WTC11 (cell line): ENCODE measurements at regions not wholly inside any gene's neighbourhood (a gene's known extent, or its start where the extent isn't known, plus 50 kb on each side); places are given as distances from the start of the nearest gene placed in this dataset.

Source experiments
- ATAC-seq: fragments of 200-7000 bp; cut with Tn5 transposase; 2 replicates; pipeline ENCODE4 v1.10.0; 2021; ENCODE audit warnings: mild to moderate bottlenecking, moderate library complexity
- CTCF ChIA-PET: fragments of 300-600 bp; sonication (Branson Sonifier 250); formaldehyde crosslinking; loops from one replicate; lab custom pipeline; 2021; ENCODE audit warnings: antibody characterized with exemption; lab: Charles Lee
- POLR2A ChIA-PET: fragments of 350-600 bp; sonication (Branson Sonifier 250); formaldehyde crosslinking; loops from one replicate; lab custom pipeline; 2021; ENCODE audit warnings: antibody characterized with exemption; lab: Charles Lee
- DNase-seq: peaks from one replicate; pipeline ENCODE4 v3.0.0; 2021; ENCODE audit warnings: low spot score
- H3K27ac Mint-ChIP-seq: 2 replicates; pipeline ENCODE4 v1.8.0; 2021; ENCODE audit warnings: mixed read lengths
- H3K27me3 Mint-ChIP-seq: 2 replicates; pipeline ENCODE4 v1.8.0; 2021; ENCODE audit warnings: low read depth, mild to moderate bottlenecking, moderate library complexity, mixed read lengths
- H3K36me3 Mint-ChIP-seq: 2 replicates; pipeline ENCODE4 v1.8.0; 2021; ENCODE audit warnings: mixed read lengths
- H3K4me1 Mint-ChIP-seq: 2 replicates; pipeline ENCODE4 v1.8.0; 2022; ENCODE audit warnings: mixed read lengths
- H3K4me3 Mint-ChIP-seq: 2 replicates; pipeline ENCODE4 v1.8.0; 2021; ENCODE audit warnings: mild to moderate bottlenecking, moderate library complexity, mixed read lengths
- H3K9me3 Mint-ChIP-seq: 2 replicates; pipeline ENCODE4 v1.8.0; 2021; ENCODE audit warnings: mixed read lengths
- FOXJ3 ChIP-seq: sonication (generic); formaldehyde crosslinking; IDR thresholded peaks from 2 replicates; pipeline ENCODE4 v1.9.0; 2021; ENCODE audit warnings: missing genetic modification reagents, mild to moderate bottlenecking, borderline replicate concordance
- FOXP1 ChIP-seq: sonication (generic); formaldehyde crosslinking; IDR thresholded peaks from 2 replicates; pipeline ENCODE4 v1.8.0; 2022; ENCODE audit warnings: missing genetic modification reagents, mild to moderate bottlenecking, moderate library complexity, borderline replicate concordance
- GRHL2 ChIP-seq: fragments of 250-450 bp; sonication (Bioruptor Pico); IDR thresholded peaks from 2 replicates; pipeline ENCODE4 v1.8.0; 2022; ENCODE audit warnings: mild to moderate bottlenecking, moderate library complexity; ENCODE audit not compliant: insufficient replicate concordance, severe bottlenecking
- HMGA2 ChIP-seq: fragments of 250-450 bp; sonication (Bioruptor Pico); IDR thresholded peaks from 2 replicates; pipeline ENCODE4 v1.4.0; 2021; ENCODE audit warnings: mild to moderate bottlenecking, moderate library complexity
- NFE2L1 ChIP-seq: sonication (generic); formaldehyde crosslinking; IDR thresholded peaks from 2 replicates; pipeline ENCODE4 v1.8.1; 2023; ENCODE audit warnings: missing genetic modification reagents
- PRRX2 ChIP-seq: fragments of 250-450 bp; sonication (Bioruptor Pico); IDR thresholded peaks from 2 replicates; pipeline ENCODE4 v1.8.0; 2021; ENCODE audit warnings: mild to moderate bottlenecking
- RORB ChIP-seq: fragments of 250-450 bp; sonication (Bioruptor Pico); IDR thresholded peaks from 2 replicates; pipeline ENCODE4 v1.9.0; 2021; ENCODE audit warnings: mild to moderate bottlenecking
- SMAD4 ChIP-seq: sonication (generic); formaldehyde crosslinking; IDR thresholded peaks from 2 replicates; pipeline ENCODE4 v1.8.0; 2022; ENCODE audit warnings: mild to moderate bottlenecking, missing genetic modification reagents
- SOX15 ChIP-seq: fragments of 250-450 bp; sonication (Bioruptor Pico); IDR thresholded peaks from 2 replicates; pipeline ENCODE4 v1.9.0; 2021; ENCODE audit warnings: mild to moderate bottlenecking
- ZBTB21 ChIP-seq: sonication (generic); formaldehyde crosslinking; IDR thresholded peaks from 2 replicates; pipeline ENCODE4 v1.8.1; 2023; ENCODE audit warnings: mild to moderate bottlenecking, missing genetic modification reagents, borderline replicate concordance
- ZNF671 ChIP-seq: fragments of 250-450 bp; sonication (Bioruptor Pico); IDR thresholded peaks from 2 replicates; pipeline ENCODE4 v1.8.0; 2021; ENCODE audit warnings: mild to moderate bottlenecking
- TF ChIP-seq, protein P1 (sequence below): sonication (generic); formaldehyde crosslinking; conservative IDR thresholded peaks from 2 replicates; pipeline ENCODE4 v1.8.1; 2022; ENCODE audit warnings: mild to moderate bottlenecking, missing genetic modification reagents
- TF ChIP-seq, protein P2 (sequence below): sonication (generic); formaldehyde crosslinking; IDR thresholded peaks from 2 replicates; pipeline ENCODE4 v1.8.1; 2023; ENCODE audit warnings: mild to moderate bottlenecking, missing genetic modification reagents, borderline replicate concordance
- TF ChIP-seq, protein P3 (sequence below): sonication (generic); formaldehyde crosslinking; IDR thresholded peaks from 2 replicates; pipeline ENCODE4 v1.8.1; 2023; ENCODE audit warnings: mild to moderate bottlenecking, missing genetic modification reagents
- TF ChIP-seq, protein P4 (sequence below): sonication (generic); formaldehyde crosslinking; conservative IDR thresholded peaks from 2 replicates; pipeline ENCODE4 v1.8.1; 2023; ENCODE audit warnings: mild to moderate bottlenecking, low read depth, missing genetic modification reagents, moderate library complexity
- TF ChIP-seq, protein P5 (sequence below): sonication (generic); formaldehyde crosslinking; IDR thresholded peaks from 2 replicates; pipeline ENCODE4 v1.8.0; 2023; ENCODE audit warnings: missing genetic modification reagents
- TF ChIP-seq, protein P6 (sequence below): sonication (generic); formaldehyde crosslinking; IDR thresholded peaks from 2 replicates; pipeline ENCODE4 v1.8.0; 2022; ENCODE audit warnings: mild to moderate bottlenecking, missing genetic modification reagents
- TF ChIP-seq, protein P7 (sequence below): sonication (generic); formaldehyde crosslinking; IDR thresholded peaks from 2 replicates; pipeline ENCODE4 v1.8.1; 2022; ENCODE audit warnings: mild to moderate bottlenecking, moderate library complexity, missing genetic modification reagents
- TF ChIP-seq, protein P8 (sequence below): fragments of 250-450 bp; sonication (Bioruptor Pico); IDR thresholded peaks from 2 replicates; pipeline ENCODE4 v1.9.0; 2021; ENCODE audit warnings: mild to moderate bottlenecking
- TF ChIP-seq, protein P9 (sequence below): sonication (generic); formaldehyde crosslinking; IDR thresholded peaks from 2 replicates; pipeline ENCODE4 v1.8.1; 2022; ENCODE audit warnings: mild to moderate bottlenecking, missing genetic modification reagents, moderate library complexity, borderline replicate concordance

DNA sequence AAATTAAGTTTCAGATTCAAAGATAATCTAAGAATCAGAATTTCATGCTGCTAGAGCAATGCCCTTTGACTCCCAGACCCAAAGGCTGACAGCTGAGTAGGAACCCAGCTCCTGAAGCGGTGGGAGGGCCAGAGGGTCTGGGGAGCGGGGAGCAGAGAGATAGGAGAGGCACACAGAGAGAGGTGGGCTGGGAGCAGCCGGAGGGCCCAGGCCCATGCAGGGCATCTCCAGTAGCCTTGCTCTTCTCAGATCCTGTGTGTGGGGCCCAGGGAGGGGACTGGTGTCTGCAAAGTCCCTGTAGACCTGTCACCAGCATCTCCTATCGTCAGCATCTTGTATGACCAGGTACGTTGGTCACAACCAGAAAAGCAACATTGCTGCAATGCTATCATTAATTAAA, 75.3 kb upstream of the OLFM1 start:
- TF ChIP-seq, protein P1, sequence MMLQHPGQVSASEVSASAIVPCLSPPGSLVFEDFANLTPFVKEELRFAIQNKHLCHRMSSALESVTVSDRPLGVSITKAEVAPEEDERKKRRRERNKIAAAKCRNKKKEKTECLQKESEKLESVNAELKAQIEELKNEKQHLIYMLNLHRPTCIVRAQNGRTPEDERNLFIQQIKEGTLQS (CRISPR knock-in tag): no peak
- TF ChIP-seq, protein P2, sequence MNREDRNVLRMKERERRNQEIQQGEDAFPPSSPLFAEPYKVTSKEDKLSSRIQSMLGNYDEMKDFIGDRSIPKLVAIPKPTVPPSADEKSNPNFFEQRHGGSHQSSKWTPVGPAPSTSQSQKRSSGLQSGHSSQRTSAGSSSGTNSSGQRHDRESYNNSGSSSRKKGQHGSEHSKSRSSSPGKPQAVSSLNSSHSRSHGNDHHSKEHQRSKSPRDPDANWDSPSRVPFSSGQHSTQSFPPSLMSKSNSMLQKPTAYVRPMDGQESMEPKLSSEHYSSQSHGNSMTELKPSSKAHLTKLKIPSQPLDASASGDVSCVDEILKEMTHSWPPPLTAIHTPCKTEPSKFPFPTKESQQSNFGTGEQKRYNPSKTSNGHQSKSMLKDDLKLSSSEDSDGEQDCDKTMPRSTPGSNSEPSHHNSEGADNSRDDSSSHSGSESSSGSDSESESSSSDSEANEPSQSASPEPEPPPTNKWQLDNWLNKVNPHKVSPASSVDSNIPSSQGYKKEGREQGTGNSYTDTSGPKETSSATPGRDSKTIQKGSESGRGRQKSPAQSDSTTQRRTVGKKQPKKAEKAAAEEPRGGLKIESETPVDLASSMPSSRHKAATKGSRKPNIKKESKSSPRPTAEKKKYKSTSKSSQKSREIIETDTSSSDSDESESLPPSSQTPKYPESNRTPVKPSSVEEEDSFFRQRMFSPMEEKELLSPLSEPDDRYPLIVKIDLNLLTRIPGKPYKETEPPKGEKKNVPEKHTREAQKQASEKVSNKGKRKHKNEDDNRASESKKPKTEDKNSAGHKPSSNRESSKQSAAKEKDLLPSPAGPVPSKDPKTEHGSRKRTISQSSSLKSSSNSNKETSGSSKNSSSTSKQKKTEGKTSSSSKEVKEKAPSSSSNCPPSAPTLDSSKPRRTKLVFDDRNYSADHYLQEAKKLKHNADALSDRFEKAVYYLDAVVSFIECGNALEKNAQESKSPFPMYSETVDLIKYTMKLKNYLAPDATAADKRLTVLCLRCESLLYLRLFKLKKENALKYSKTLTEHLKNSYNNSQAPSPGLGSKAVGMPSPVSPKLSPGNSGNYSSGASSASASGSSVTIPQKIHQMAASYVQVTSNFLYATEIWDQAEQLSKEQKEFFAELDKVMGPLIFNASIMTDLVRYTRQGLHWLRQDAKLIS: no peak
- TF ChIP-seq GRHL2 (CRISPR knock-in tag): no peak
- H3K9me3 Mint-ChIP-seq: no peaks in the 10 kb centered on the region
- no peaks in the 10 kb centered on the region for H3K27me3 Mint-ChIP-seq
- no peak for DNase-seq
- ChIA-PET CTCF (no interaction called here), POLR2A (no interaction called here)
- no peaks in the 10 kb centered on the region for H3K36me3 Mint-ChIP-seq
- ATAC-seq: no peak
- peaks cover 12% of the 10 kb centered on the region for H3K4me1 Mint-ChIP-seq
- no peak overlapping the region for H3K4me3 Mint-ChIP-seq
- H3K27ac Mint-ChIP-seq: no peak overlapping the region

DNA sequence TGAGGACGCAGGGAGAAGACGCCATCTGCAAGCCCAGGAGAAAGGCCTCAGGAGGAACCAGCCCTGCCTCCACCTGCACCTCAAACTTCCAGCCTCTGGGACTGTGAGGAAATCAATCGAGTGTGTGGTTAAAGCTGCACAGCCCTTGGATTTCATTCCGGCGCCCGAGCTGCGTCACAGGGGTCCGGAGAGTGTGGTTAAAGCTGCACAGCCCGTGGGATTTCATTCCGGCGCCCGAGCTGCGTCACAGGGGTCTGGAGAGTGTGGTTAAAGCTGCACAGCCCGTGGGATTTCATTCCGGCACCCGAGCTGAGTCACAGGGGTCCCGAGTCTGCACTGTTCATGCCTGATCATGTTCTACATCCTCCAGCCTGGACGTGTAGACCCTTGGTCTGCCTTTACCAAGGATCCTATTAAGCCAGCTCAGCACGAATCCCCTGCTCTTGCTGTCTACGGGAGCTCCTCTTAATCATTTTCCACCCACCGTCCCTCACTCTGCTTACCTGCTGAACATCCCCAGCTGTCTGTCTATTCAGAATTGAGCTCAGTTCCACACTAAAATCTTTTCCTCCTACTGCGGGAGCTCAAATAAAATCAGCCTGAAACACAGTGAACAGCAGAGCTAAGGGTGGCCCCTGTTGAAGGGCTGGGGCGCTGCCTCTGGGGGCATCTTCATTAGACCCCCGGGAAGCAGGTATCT, 73.0 kb upstream of the OLFM1 start:
- H3K4me3 Mint-ChIP-seq: no peak overlapping the region
- H3K4me1 Mint-ChIP-seq: peaks cover 12% of the 10 kb centered on the region
- H3K9me3 Mint-ChIP-seq: no peaks in the 10 kb centered on the region
- no peaks in the 10 kb centered on the region for H3K36me3 Mint-ChIP-seq
- POLR2A ChIA-PET: no interaction called here
- DNase-seq (no peak), ATAC-seq (no peak)
- TF ChIP-seq, protein P3, sequence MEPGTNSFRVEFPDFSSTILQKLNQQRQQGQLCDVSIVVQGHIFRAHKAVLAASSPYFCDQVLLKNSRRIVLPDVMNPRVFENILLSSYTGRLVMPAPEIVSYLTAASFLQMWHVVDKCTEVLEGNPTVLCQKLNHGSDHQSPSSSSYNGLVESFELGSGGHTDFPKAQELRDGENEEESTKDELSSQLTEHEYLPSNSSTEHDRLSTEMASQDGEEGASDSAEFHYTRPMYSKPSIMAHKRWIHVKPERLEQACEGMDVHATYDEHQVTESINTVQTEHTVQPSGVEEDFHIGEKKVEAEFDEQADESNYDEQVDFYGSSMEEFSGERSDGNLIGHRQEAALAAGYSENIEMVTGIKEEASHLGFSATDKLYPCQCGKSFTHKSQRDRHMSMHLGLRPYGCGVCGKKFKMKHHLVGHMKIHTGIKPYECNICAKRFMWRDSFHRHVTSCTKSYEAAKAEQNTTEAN: no peak
- TF ChIP-seq HMGA2 (CRISPR knock-in tag): no peak
- no peak for TF ChIP-seq PRRX2 (CRISPR knock-in tag)
- no peak for TF ChIP-seq SOX15
- TF ChIP-seq, protein P4, sequence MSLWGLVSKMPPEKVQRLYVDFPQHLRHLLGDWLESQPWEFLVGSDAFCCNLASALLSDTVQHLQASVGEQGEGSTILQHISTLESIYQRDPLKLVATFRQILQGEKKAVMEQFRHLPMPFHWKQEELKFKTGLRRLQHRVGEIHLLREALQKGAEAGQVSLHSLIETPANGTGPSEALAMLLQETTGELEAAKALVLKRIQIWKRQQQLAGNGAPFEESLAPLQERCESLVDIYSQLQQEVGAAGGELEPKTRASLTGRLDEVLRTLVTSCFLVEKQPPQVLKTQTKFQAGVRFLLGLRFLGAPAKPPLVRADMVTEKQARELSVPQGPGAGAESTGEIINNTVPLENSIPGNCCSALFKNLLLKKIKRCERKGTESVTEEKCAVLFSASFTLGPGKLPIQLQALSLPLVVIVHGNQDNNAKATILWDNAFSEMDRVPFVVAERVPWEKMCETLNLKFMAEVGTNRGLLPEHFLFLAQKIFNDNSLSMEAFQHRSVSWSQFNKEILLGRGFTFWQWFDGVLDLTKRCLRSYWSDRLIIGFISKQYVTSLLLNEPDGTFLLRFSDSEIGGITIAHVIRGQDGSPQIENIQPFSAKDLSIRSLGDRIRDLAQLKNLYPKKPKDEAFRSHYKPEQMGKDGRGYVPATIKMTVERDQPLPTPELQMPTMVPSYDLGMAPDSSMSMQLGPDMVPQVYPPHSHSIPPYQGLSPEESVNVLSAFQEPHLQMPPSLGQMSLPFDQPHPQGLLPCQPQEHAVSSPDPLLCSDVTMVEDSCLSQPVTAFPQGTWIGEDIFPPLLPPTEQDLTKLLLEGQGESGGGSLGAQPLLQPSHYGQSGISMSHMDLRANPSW: no peak
- TF ChIP-seq, protein P5, sequence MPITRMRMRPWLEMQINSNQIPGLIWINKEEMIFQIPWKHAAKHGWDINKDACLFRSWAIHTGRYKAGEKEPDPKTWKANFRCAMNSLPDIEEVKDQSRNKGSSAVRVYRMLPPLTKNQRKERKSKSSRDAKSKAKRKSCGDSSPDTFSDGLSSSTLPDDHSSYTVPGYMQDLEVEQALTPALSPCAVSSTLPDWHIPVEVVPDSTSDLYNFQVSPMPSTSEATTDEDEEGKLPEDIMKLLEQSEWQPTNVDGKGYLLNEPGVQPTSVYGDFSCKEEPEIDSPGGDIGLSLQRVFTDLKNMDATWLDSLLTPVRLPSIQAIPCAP (CRISPR knock-in tag): no peak
- TF ChIP-seq FOXP1 (CRISPR knock-in tag): no peak
- no peak for TF ChIP-seq ZBTB21
- TF ChIP-seq, protein P6, sequence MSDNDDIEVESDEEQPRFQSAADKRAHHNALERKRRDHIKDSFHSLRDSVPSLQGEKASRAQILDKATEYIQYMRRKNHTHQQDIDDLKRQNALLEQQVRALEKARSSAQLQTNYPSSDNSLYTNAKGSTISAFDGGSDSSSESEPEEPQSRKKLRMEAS: no peak
- TF ChIP-seq, protein P7, sequence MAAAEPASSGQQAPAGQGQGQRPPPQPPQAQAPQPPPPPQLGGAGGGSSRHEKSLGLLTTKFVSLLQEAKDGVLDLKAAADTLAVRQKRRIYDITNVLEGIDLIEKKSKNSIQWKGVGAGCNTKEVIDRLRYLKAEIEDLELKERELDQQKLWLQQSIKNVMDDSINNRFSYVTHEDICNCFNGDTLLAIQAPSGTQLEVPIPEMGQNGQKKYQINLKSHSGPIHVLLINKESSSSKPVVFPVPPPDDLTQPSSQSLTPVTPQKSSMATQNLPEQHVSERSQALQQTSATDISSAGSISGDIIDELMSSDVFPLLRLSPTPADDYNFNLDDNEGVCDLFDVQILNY (CRISPR knock-in tag): no peak
- TF ChIP-seq SMAD4 (CRISPR knock-in tag): no peak
- no peak for TF ChIP-seq NFE2L1 (CRISPR knock-in tag)
- TF ChIP-seq FOXJ3 (CRISPR knock-in tag): no peak
- TF ChIP-seq RORB (CRISPR knock-in tag): no peak
- no peak for TF ChIP-seq ZNF671 (CRISPR knock-in tag)
- TF ChIP-seq, protein P8, sequence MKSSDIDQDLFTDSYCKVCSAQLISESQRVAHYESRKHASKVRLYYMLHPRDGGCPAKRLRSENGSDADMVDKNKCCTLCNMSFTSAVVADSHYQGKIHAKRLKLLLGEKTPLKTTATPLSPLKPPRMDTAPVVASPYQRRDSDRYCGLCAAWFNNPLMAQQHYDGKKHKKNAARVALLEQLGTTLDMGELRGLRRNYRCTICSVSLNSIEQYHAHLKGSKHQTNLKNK: no peak
- TF ChIP-seq, protein P9, sequence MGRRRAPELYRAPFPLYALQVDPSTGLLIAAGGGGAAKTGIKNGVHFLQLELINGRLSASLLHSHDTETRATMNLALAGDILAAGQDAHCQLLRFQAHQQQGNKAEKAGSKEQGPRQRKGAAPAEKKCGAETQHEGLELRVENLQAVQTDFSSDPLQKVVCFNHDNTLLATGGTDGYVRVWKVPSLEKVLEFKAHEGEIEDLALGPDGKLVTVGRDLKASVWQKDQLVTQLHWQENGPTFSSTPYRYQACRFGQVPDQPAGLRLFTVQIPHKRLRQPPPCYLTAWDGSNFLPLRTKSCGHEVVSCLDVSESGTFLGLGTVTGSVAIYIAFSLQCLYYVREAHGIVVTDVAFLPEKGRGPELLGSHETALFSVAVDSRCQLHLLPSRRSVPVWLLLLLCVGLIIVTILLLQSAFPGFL (CRISPR knock-in tag): no peak
- CTCF ChIA-PET: interaction anchor here (1.1 to 1.8 kb wide), 4 partner anchors 22 to 325 kb away, joined by 3 to 5 read pairs (median 4); no protein-coding TSS in a partner anchor
- no peaks in the 10 kb centered on the region for H3K27me3 Mint-ChIP-seq
- H3K27ac Mint-ChIP-seq: no peak overlapping the region
